ENCODE measurements at regions not wholly inside any gene's neighbourhood (a gene's known extent, or its start where the extent isn't known, plus 50 kb on each side); places are given as distances from the start of the nearest gene placed in this dataset.

DNA sequence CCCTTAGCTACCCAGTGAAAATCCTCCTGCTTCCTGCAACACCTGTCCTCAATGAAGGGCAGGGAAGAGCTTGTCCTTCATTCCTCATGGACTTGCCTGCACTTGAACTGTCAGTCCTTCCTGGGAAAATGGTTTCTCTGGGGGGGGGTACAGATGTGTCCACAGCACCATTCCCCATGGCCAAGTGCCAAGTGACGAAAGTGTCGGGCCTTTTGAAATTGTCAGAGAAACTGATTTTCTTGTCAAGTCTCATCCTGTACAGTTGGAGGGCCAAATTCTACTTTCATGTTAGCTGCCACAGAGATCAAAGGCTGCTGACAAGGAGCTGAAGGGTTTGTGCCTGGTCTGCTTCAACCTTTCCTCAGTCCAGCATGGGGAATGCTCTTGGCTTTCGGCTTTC is 179.5 kb upstream of the PARP11 start:
- H3K27me3 ChIP-seq: no peaks in the 10 kb centered on the region
- H3K4me3 ChIP-seq: no peak overlapping the region
- no peaks in the 10 kb centered on the region for H3K9me3 ChIP-seq
- TF ChIP-seq, protein P1, sequence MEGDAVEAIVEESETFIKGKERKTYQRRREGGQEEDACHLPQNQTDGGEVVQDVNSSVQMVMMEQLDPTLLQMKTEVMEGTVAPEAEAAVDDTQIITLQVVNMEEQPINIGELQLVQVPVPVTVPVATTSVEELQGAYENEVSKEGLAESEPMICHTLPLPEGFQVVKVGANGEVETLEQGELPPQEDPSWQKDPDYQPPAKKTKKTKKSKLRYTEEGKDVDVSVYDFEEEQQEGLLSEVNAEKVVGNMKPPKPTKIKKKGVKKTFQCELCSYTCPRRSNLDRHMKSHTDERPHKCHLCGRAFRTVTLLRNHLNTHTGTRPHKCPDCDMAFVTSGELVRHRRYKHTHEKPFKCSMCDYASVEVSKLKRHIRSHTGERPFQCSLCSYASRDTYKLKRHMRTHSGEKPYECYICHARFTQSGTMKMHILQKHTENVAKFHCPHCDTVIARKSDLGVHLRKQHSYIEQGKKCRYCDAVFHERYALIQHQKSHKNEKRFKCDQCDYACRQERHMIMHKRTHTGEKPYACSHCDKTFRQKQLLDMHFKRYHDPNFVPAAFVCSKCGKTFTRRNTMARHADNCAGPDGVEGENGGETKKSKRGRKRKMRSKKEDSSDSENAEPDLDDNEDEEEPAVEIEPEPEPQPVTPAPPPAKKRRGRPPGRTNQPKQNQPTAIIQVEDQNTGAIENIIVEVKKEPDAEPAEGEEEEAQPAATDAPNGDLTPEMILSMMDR (IDR thresholded peaks at IDR 0.05): no peak
- ATAC-seq (peak in 1 of 4 donors; percentile 36), DNase-seq (no peak), FAIRE-seq (no peak)
- H3K36me3 ChIP-seq: no peaks in the 10 kb centered on the region
- no peak overlapping the region for H3K27ac ChIP-seq
- intact Hi-C loops (cut with DNase I): no loop called here
- WGBS, 2 donors: 55 to 73% methylated on average over 3 of the region's 3 CpGs
- peaks cover 0 to 7% (median 0%) of the 10 kb centered on the region in 3 donors for H3K4me1 ChIP-seq

DNA sequence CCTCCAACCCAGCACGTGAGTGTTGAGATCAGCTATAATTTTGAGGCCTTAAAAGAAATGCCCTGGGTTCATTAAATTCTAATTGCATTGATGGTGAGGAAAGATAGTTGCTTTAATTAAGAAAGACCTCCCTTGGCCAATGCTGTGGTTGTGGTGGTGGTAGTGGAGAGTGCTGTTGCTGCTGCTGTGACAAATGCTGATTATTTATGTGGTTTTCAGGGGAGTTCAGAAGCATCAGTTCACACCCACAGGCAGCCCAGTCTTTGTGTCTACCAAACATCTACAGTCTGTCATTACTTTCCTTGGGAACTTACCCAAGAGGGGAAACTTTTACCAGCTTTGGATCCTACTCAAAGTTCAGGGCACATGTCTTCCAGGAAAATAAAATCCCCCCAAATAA is 178.4 kb upstream of the PARP11 start:
- Histone ChIP-seq H3K27me3 (no peaks in the 10 kb centered on the region), H3K27ac (no peak overlapping the region), H3K9me3 (no peaks in the 10 kb centered on the region), H3K36me3 (no peaks in the 10 kb centered on the region), H3K4me1 (no peaks in the 10 kb centered on the region), H3K4me3 (no peak overlapping the region)
- FAIRE-seq: no peak
- 76 to 81% methylated on average over 1 of the region's 1 CpG for WGBS, 2 donors
- no peak for DNase-seq
- ATAC-seq: no peak
- intact Hi-C loops (cut with DNase I): no loop called here
- TF ChIP-seq, protein P1 (IDR thresholded peaks at IDR 0.05): no peak

DNA sequence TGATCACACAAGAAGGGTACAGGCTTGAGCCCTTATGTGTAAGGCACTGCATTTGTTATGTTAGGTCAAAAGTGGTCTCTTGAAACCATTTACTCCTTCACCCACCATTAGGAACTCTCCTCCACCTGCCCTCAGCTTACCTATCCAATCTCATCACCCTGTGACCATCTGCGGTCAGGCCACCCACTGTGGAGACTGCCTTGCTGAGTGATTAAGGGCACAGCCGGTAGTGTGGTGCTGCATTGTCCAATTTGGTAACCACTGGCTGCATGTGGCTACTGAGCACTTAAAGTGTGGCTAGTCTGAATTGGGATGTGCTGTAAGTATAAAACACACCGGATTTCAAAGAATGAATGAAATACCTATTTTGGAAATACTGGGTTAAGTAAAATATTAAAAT is 177.1 kb upstream of the PARP11 start:
- H3K9me3 ChIP-seq: no peaks in the 10 kb centered on the region
- WGBS, 2 donors: 95 to 97% methylated on average over 3 of the region's 3 CpGs
- intact Hi-C loops (cut with DNase I): no loop called here
- H3K4me3 ChIP-seq: no peak overlapping the region
- FAIRE-seq (no peak), DNase-seq (no peak), ATAC-seq (no peak)
- no peaks in the 10 kb centered on the region for H3K36me3 ChIP-seq
- no peaks in the 10 kb centered on the region for H3K27me3 ChIP-seq
- TF ChIP-seq, protein P1 (IDR thresholded peaks at IDR 0.05): no peak
- no peaks in the 10 kb centered on the region for H3K4me1 ChIP-seq
- no peak overlapping the region for H3K27ac ChIP-seq

DNA sequence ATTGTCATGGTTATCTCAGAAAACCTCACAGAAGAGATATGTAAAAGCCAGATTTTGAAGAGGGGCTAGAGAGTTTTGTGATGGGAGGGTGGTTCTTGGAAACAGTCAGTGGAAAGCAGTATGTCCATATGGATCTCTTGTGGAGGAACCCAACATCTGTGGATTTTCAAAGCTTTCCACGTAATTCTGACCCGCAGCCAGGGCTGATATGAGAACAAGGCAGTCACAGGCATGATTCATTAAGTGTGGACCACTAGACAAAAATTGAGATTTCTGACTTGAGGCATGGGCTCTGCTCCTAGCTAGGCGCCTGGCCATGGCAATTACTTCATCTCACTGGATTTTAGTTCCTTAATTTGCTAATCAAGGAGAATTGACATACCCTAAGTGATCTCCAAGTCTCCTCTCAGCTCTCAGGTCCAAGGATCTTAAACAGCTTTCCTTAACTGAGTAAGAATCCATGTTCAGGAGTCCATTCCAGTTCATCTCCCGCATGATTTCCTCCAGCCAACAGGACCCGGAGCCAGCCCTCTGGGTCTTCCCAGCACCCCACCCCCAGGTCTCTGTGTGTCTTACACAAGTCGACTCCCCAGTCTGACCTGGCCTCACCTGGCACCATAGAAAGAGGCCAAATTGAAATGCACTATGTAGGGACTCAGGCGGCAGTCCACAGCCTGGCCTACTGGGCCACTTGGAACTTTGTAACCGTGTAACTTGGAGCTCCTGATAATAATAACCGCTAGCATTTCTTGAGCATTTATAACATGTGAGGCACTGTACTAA is 176.3 kb upstream of the PARP11 start:
- no peaks in the 10 kb centered on the region for H3K9me3 ChIP-seq
- FAIRE-seq (no peak), DNase-seq (no peak), ATAC-seq (no peak)
- WGBS, 2 donors: 85 to 87% methylated on average over 9 of the region's 9 CpGs
- TF ChIP-seq, protein P1 (IDR thresholded peaks at IDR 0.05): no peak
- intact Hi-C loops (cut with DNase I): loop anchor here in 2 of 3 donors (10.0 kb wide), 2 partner anchors 165 to 235 kb away; no protein-coding TSS in a partner anchor
- no peak overlapping the region for H3K4me3 ChIP-seq
- no peaks in the 10 kb centered on the region for H3K36me3 ChIP-seq
- H3K27ac ChIP-seq: no peak overlapping the region
- no peaks in the 10 kb centered on the region for H3K27me3 ChIP-seq
- no peaks in the 10 kb centered on the region for H3K4me1 ChIP-seq

DNA sequence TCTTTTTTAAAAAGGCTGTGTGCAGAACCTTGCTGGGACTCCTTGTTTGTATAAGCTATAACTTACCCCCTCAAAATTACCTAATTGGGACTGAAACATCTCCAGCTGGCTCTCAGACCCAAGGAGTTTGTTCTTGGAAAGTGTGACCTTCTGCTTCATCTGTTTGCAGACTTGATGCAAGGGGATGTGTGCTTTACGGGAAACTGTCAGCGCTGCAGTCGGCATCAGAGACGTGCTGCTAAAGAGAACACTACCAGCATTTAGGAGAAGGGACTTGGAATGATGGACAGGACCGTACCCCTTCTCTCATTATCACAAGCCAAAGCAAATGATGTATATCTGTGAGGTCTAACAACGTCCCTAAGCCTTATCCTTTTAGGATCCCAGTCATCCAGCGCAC is 174.2 kb upstream of the PARP11 start:
- DNase-seq (no peak), ATAC-seq (no peak), FAIRE-seq (no peak)
- WGBS, 2 donors: 84 to 85% methylated on average over 7 of the region's 7 CpGs
- Histone ChIP-seq H3K4me1 (no peaks in the 10 kb centered on the region), H3K27ac (no peak overlapping the region), H3K36me3 (no peaks in the 10 kb centered on the region), H3K4me3 (no peak overlapping the region), H3K27me3 (no peaks in the 10 kb centered on the region), H3K9me3 (no peaks in the 10 kb centered on the region)
- TF ChIP-seq, protein P1 (IDR thresholded peaks at IDR 0.05): no peak
- intact Hi-C loops (cut with DNase I): loop anchor here in 2 of 3 donors (10.0 kb wide), 2 partner anchors 163 to 237 kb away; no protein-coding TSS in a partner anchor

All from pancreas (tissue), 10 donors.